Endometrial microvascular endothelial cells (primary cell): ENCODE measurements at regions not wholly inside any gene's neighbourhood (a gene's known extent, or its start where the extent isn't known, plus 50 kb on each side); places are given as distances from the start of the nearest gene placed in this dataset.

Source experiments
- in situ Hi-C: cut with HindIII; loops from 2 replicates; pipeline ENCODE4 v1.10.0; 2017; ENCODE audit warnings: low sequenced_read_pairs, low pct_unique_long_range_greater_than_20kb; ENCODE audit errors: inconsistent ontology term

DNA sequence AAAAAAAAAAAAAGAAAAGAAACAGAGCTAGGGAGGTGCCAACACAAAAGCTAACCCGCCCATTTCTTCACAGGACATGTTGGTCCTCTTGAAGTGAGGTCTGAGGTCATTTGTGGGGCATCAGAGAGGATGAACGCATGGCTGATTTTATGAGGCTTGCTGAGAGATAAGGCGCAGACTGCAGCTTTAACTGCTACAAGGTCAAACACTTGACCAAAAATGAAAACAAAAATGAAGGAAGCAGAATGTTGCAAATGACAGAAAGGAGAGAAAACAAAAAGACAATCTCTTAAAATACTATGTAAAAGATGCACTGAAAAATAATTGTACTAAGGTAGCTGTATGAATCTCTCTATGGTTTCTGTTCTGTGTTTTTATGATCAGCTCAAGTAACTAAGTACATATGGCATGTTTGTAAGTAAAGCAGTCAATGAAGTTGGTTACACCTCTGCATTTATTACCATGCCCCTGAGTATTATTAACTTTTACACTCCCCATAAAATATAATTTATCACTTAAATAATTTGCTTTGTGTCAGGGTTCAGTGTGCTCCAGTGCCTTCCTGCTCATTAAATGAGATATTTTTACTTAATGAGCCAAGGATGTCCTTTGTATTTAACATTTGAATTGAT is 249.1 kb upstream of the NR5A2 start:
- in situ Hi-C loops, result no loop called here

DNA sequence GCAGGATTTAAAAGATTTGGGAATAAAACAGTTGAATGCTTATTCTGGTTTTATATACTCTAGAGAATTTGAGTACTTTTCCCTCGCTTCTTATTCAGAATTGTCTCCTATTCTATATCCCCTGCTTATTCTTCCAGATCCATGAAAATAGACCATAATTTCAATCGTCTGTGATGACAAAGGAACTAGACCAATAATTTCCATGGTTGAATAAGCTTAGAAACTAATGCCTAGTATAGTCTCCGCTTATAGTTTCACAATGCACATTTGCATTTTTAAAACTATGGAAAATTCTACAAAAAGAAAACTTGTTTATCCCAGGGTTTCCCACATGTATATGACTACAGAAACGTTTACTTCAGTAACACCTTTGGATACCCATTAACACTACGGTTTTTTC is 247.4 kb upstream of the NR5A2 start:
- in situ Hi-C loops, result no loop called here

DNA sequence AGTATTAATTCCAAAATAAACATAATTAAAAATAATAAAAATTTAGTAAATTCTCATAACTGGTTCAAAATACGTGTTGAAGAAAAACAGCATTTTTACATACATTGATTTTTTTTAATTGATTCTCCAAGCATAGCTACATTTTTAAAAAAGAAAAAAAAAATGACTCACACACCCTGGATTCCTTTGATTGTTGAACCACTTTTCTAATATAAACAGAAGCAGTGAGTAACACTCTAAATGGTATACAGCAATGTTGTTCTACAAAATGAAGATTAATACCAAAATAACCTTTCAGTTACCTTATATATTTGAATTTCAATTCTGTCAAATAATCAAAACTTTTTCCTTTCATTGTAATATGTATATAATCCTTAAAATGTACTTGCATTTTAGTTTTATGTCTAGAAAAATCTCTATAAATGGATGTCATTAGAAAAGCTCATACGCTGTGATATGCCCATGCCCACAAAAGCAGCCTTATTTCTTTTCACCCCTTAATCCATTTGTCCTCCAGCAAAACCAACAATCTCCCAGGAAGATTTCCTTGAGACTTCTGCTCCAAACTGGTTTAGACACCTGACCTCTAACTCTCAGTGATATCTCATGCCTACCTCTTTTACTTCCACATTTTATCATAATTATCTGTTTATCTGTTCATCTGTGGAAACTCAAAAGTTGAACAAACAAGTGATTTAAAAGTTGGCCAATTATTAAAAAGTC is 246.4 kb upstream of the NR5A2 start:
- in situ Hi-C loops, result no loop called here

DNA sequence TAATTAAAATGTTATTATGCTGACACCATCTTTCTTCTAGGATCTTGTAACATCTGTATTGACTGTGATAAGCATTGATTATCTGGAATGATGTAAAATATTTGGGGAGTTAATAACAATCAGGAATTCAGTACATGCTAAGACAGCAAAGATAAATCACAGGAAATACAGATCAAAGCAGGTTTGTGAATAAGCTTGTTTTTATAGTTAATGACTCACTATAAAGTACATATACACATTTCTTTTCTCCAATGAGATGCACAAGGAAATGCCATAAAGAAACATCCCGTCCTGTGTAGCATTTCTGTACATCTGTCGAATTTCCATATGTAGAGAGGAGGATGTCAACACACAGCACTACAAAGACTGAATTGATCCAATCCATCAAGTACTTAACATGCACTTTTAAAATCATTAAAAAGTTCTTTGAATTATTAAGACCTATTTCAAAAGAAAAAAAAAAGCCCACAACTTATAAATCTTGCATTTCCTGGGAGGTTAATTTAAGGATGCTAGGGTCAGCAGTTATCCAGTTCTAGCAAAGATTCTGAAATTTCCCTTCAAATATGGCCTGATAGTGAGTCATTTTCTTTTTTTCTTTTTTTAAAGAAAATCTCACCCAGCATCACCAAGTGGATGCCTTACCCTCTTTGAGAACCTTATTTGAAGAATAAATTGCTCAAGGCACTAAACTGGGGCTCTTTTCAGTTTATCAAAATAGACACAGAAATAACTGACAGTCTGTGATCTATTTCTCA is 243.2 kb upstream of the NR5A2 start:
- in situ Hi-C loops, result no loop called here

DNA sequence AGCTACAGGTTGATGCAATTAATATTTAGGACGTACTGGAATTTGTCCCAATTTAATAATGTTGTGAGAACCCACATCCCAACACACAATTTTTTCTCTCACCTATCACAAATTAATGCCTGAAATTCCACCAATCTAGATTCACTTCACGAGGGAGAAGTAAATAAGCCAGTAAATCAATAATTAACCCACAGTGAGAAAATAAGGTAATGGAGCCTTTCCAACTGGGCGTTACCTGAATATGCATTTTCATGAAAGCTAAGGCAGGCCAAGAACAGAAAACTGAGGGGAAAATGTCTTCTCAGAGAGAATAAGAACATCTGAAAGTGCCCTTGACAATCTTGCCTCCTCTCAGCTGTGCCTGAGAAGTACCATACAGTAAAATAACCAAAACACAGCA is 240.8 kb upstream of the NR5A2 start:
- in situ Hi-C loops, result no loop called here

DNA sequence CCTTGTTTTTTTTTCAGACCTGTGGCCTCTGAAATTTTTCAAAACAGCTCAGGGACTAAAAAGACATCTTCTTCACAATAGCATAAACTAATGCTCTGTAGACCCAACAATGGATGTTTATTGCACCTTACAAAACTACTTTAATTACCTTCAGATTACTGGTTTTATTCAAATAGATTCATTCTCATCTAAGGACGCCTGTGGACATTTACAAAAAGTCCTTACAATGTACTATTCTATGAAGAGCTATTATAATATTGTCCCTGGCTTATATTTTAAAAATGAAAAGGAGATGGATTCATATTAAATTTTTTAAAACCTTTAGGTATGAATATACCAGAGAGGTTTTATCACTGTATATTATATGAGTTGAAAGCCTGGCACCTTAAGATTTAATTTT is 238.4 kb upstream of the NR5A2 start:
- in situ Hi-C loops, result no loop called here

DNA sequence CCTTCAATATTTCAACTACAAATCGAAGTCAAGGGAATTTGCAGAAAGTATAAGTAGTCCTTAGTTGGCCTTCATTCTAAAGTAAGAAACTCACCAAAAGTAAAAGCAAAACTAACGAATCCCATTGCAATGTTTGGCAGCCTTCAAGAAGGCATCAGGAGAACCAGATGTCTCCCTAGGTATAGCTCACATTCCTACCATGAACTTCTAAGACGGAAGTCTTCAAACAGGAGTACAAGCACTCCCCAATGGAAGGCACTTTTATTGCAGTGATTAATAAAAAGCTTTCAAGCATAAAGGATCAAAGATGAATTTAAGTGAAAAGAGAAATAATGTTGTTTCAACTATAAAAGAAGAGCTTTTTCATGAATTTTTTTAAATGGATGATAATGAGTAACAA is 236.0 kb upstream of the NR5A2 start:
- in situ Hi-C loops, result no loop called here

DNA sequence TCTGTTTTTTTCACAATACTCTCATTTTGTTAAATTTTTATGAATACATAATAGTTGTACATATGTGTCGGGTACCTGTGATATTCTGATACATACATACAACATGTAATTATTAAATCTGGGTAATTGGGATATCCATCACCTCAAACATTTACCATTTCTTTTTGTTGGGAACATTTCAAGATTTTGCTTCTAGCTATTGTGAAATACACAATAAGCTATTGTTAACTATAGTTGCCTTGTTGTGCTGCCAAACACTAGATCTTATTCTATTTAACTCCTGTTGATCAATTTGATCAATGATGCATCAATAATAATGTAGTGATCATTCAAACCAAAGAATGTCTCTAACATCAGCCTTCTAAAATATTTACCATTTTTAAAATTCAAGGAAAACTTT is 234.6 kb upstream of the NR5A2 start:
- in situ Hi-C loops, result no loop called here

DNA sequence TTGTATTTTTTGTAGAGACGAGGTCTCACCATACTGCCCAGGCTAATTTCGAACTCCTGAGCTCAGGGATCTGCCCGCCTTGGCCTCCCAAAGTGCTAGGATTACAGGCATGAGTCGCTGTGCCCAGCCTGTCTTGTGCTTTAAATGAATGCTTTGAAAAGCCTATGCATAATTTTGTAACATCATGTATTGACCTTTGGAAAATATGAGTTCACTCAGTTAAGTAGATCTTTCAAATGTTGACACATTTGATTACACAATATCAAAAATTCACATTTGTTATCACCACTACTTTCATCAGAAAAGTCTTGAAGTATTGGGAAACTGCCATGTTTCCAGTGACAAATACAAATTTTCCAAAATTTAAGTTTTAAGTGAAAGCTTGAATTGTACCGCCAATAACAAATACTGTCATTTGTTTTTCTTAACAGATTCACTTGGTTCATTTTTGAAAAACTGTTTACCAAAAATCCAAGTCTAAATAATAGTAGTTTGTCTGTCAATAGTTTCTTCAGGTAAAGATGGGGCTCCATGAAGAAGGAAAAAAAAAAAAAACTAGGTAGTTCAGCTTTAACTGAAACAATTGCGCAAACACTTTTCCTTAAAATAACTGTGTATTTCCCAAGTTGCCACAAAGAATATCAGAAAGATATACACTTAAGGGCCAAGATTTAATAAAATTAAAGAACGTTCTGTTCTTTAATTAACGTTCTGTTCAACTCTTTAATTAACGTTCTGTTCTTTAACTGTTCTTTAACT is 233.2 kb upstream of the NR5A2 start:
- in situ Hi-C loops, result no loop called here

DNA sequence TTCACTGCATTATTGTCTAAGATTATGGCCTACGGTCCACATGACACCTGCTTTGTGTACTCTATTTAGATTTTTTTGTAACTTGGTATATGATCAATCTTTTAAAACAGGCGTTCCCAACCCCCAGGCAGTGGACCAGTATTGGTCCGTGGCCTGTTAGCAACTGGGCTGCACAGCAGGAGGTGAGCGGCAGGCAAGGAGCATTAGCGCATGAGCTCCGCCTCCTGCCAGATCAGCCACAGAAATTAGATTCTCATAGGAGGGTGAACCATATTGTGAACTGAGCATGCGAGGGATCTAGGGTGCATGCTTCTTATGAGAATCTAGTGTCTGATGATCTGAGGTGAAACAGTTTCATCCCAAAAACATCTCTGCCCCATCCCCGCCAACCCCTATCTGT is 228.4 kb upstream of the NR5A2 start:
- in situ Hi-C loops, result no loop called here

DNA sequence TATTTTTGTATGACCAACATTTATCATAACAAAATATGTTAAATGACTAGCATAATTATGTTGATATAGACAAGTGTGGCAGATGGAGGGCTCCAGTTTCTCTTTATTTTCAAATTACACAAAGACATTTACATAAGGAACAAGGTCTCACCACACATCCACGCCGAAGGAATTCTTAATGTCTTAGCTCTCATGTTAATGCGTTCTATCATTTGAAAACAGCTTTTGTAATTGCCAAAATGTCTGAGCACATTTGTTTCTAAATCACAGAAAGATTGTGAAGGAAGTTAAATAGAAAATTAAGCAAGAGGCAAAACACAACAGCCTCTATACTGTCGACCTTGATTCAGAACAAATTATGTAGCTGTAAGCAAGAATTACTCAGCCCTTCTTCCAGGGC is 223.0 kb upstream of the NR5A2 start:
- in situ Hi-C loops, result no loop called here

DNA sequence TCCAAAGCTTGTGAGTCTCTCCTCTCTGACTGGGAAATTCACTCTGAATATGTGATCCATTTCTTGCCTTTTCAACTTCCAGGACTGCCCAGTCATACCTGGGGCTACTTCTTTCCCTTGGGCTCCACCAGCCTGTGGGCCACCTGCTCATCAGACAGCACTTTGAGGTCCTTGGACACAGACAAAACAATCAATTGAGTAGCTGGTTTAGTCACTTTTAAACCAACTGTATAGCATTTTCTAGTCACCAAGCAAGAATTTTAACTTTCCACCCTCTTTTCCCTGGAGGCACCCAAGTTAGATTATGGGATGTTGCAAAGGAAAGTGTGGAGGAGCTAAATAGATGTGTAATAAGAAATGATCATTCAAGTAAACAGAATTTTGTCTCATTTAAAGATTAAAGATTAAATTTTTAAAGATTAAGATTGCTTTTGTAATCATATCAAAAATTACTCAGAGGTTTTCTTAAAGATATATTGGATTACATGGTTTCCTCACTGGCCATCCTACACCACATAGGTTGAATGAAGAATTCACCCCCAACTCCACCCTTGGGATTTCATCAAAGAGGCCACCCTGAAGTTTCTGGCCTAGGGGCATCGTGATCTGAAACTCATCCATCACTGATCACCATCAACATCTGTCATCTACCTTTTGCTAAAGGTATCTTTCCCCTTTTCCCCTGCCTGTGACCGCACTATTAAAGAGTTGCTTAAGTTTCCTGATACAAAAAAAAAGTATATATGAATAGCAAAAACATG is 219.2 kb upstream of the NR5A2 start:
- in situ Hi-C loops, result no loop called here

DNA sequence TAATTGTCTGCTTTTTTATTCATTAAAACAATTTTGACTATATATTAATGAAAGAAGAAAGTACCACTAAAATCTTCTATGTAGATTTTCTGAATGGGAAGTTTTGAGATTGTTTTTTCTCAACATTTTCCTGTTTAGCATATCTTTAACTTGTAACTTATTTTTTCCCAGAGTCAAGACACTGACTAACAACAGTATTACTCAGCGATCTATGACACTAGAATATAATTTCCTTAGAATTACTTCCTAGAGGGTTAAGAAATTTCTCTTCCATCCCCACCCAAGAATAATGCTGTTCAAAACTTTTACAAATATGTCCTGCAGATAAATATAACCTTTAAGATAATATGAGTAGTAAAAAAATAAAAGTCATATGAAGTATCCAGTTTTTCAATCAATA is 218.2 kb upstream of the NR5A2 start:
- in situ Hi-C loops, result no loop called here

DNA sequence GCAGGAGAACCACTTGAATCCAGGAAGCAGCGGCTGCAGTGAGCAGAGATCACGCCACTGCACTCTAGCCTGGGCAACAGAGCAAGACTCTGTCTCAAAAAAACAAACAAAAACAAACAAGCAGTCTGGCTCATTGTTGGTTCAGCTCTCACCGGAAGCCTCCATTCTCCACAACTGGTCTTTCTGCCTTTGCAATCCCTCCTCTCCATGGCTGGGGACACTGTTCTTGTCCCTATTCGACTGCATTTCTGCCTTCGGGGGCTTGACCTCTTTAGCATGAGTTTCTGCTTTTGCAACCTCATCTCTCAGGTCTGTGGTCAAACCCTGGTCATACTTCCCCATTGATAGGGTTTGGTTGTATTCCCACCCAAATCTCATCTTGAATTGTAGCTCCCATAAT is 216.3 kb upstream of the NR5A2 start:
- in situ Hi-C loops, result no loop called here

DNA sequence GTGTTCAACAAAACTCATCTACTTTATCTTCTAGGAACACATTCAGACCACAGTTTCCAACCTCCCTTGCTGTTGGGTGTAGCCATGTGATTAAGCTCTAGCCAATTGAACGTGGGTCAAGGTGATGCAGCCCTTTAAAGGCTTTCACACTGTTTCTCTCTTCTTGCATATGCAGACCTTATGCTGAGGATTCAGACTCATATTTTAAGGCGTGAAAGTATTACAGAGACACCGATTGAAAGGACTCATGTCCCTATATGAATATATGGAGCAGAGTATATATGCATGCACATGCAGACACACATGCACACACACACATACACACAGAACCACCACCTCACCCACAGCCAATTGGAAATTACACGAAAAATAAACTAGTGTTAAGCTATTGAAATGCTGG is 214.3 kb upstream of the NR5A2 start:
- in situ Hi-C loops, result no loop called here

DNA sequence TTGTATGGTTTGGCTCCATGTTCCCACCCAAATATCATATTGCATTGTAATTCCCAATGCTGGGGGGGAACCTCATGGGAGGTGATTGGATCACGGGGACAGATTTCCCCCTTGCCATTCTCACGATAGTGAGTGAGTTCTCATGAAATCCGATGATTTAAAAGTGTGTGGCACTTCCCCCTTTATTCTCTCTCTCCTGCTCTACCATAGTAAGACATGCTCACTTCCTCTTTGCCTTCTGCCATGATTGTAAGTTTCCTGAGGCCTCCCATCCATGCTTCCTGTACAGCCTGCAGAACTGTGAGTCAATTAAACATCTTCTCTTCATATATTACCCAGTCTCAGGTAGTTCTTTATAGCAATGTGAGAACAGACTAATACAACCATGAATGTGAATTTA is 211.6 kb upstream of the NR5A2 start:
- in situ Hi-C loops, result no loop called here

DNA sequence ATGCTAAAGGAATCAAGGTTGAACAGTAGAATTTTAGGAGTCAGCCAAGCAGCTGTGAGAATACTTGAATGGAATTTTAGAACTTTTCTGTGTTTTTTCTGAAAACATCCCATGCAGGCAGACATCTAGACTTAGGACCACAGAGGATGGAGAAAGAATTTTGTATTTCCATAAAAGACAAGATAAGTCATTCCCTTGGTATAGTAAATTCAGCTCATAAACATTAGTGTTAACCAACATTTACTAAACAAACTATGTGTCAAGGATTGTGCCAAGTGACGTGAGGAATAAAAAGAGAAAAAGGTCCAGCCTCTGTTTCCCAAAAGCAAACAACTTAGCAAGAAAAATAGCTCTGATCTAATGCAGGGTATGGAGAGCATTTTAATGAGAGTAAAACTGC is 210.2 kb upstream of the NR5A2 start:
- in situ Hi-C loops, result no loop called here

DNA sequence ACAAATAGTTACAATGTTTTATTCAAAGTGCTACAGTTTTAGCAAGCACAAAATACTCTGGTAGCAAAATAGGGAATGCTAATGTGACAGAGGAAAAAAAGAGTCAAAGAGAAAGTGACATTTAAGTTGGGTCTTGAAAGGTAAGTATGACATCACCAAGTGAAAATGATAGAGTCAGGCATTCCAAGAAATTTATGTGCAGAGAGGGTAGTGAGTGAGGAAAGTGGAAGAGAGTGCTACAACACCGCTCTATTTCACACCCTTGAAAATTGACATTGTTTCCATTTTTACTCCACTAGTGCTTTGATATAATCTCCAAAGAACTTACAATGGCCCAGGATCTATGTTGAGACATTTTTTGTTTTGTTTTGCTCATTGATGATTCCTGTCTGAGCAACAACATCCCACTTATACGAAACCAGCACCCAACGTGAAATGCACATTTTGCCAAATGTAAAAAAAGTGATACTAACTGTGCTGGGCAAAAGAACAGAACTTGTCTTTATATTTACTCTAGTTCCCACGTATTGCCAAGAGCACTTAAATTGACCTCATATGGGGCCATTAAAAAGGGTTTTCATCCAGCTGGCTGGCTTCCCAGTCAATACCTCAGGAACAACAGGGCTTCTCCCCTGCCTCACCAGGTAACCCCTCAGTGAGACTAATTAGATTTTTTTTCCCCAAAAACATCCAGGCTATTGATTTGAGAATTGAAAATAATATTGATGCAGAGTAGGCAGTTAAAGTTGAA is 206.3 kb upstream of the NR5A2 start:
- in situ Hi-C loops, result no loop called here
